22Rv1 (cell line): ENCODE measurements at regions not wholly inside any gene's neighbourhood (a gene's known extent, or its start where the extent isn't known, plus 50 kb on each side); places are given as distances from the start of the nearest gene placed in this dataset.

Source experiments
- H3K27ac ChIP-seq: fragments of 450-650 bp; 2 replicates; pipeline ENCODE4 v1.5.1; 2017
- ZFX ChIP-seq: fragments of 450-650 bp; IDR thresholded peaks from 2 replicates; pipeline ENCODE4 v1.6.1; 2017; ENCODE audit warnings: antibody characterized with exemption, borderline replicate concordance
- TF ChIP-seq, protein P1 (sequence below): fragments of 450-650 bp; IDR thresholded peaks from 2 replicates; pipeline ENCODE4 v1.5.1; 2017; ENCODE audit warnings: mild to moderate bottlenecking

DNA sequence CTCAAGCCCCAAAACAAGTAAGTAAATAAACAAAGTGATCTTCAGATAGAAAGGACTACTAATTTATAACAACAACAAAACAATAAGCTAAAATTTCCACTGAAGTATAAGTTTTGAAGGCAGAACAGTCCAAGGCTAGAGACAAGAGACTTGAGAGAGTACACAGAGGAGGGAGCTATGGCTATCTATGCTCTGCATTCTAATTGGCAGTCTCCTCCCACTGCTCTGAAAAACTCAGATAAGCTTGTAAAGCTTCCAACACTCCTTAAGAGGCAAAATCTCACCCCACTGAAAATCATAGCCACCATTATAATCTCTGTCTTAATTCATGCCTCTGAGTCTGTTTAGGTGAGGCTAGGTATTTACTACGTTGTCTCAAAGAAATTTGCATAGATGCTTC lies 714.6 kb upstream of the LRATD1 start:
- TF ChIP-seq, protein P1, sequence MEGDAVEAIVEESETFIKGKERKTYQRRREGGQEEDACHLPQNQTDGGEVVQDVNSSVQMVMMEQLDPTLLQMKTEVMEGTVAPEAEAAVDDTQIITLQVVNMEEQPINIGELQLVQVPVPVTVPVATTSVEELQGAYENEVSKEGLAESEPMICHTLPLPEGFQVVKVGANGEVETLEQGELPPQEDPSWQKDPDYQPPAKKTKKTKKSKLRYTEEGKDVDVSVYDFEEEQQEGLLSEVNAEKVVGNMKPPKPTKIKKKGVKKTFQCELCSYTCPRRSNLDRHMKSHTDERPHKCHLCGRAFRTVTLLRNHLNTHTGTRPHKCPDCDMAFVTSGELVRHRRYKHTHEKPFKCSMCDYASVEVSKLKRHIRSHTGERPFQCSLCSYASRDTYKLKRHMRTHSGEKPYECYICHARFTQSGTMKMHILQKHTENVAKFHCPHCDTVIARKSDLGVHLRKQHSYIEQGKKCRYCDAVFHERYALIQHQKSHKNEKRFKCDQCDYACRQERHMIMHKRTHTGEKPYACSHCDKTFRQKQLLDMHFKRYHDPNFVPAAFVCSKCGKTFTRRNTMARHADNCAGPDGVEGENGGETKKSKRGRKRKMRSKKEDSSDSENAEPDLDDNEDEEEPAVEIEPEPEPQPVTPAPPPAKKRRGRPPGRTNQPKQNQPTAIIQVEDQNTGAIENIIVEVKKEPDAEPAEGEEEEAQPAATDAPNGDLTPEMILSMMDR: no peak
- no peak for TF ChIP-seq ZFX
- H3K27ac ChIP-seq: no peak overlapping the region

DNA sequence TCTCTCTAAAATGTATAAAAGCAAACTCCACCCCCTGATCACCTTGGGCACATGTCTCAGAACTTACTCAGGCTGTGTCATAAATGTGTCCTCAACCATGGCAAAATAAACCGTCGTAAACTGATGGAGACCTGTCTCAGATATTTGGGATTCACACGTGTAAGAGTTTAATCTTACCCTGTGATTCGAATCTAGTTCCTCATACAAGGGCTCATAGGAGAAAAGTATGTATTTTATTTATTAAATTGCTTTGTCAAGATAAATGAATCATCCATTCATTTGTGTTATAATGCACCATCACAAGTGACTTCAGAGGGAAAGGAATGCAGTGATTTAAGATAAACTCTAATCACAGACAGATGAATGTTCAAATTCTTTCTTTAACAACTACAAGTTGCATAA lies 712.5 kb upstream of the LRATD1 start:
- H3K27ac ChIP-seq: no peak overlapping the region
- TF ChIP-seq ZFX: no peak
- TF ChIP-seq, protein P1: no peak

DNA sequence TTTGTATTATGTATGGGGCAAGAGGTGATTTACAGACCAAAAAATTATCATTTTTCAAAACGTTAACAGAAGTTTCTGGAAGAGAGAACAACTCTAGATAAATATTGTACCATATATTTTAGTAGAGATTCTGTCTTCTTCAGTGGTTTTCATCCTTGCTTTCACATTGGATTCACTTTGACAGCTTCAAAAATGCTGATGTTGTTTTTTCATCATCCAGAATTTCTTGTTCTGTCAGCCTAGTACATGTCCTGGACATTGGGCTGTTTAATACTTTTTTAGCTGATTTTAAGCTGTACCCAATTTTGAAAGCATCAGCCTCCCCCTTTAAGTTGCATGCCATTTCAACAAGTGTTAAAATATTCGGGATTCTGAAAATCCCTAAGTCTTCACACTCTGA lies 711.3 kb upstream of the LRATD1 start:
- no peak overlapping the region for H3K27ac ChIP-seq
- TF ChIP-seq, protein P1: no peak
- no peak for TF ChIP-seq ZFX

DNA sequence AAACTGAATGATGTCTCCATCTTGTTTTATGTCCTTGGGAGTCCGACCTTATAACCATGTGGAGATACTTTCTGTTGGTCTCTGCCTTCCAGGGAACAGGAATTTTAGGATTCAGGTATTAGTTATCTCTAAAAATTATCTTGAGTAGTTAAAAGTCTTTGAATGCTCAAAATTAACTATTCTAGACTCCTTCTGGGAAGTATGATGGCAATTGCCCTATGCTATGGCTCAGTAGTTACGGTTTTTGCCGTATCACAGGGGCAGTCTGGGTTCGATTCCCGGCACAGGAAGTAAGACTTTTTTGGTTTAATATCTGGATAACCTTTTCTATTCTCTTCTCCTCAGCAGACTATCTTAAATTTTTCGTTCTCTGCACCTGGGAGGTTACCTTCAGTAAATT lies 708.7 kb upstream of the LRATD1 start:
- TF ChIP-seq ZFX: no peak
- TF ChIP-seq, protein P1: no peak
- no peak overlapping the region for H3K27ac ChIP-seq

DNA sequence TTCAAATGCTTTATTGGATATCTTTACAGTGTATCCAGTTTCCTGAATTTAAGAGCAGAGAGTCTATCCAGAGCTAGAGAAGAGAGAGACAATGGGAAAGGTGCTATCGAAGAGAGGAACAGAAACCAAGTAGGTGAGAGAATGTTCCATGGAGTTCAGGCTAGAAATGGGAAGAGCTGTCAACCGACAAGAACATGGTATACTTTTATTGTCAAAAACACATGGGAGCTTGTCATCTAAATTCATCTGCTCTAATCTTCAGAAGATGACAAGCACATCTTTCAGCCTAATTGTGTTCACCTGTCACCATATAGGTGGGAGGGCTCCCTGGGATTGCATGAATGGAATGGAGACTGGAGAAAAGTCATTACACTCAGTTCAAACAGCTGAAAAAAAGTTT lies 690.4 kb upstream of the LRATD1 start:
- H3K27ac ChIP-seq: no peak overlapping the region
- TF ChIP-seq ZFX: no peak
- TF ChIP-seq, protein P1: no peak

DNA sequence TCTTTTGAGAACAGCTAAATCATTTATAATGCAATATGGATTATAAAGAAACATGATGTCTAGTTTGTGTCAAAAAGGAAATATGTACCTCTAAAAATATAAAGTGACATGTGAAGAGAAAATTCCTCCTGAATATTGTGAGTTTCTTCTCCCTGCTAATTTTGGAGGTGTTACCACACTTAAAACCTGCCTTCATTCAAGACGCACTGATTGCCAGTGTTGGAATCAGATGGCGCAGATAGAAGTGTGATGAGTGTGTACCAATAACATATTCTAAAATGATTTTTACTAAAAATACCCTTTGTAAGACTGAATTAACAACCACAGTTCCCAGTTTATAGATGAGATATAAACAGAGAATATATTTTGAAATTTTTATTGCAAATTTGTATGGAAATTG lies 681.8 kb upstream of the LRATD1 start:
- TF ChIP-seq, protein P1: no peak
- no peak for TF ChIP-seq ZFX
- no peak overlapping the region for H3K27ac ChIP-seq

DNA sequence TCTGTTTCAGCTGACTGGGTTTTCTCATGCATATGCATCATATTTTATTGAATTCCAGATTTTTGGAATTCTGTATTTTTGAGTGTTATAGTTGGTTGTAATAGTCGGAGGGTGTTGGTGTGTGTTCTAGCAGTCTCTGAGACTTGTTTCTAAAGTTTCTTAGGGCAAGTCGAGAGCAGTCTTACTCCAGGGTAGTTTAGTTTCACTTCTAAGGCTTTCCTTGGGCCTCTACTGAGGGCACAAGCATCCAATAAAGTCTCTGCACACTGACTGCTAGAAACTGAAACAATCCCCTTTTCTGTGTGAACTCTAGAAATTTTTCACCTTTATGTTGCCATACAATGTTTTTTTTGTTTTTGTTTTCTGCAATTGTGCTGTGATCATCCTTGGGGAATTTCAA lies 663.7 kb upstream of the LRATD1 start:
- TF ChIP-seq, protein P1: no peak
- no peak for TF ChIP-seq ZFX
- no peak overlapping the region for H3K27ac ChIP-seq
